Liver (tissue), 8 donors: ENCODE measurements at regions not wholly inside any gene's neighbourhood (a gene's known extent, or its start where the extent isn't known, plus 50 kb on each side); places are given as distances from the start of the nearest gene placed in this dataset.

Source experiments
- DNase-seq: peaks from one replicate; pipeline ENCODE4 v3.0.0-alpha.2; 2017; ENCODE audit warnings: low spot score
- H3K27ac ChIP-seq, 2 donors: one replicate each; pipeline ENCODE4 v1.7.0; 2013; ENCODE audit warnings: inconsistent platforms in 2 of 2, low read length in 2 of 2, control low read depth in 1 of 2, low read depth in 1 of 2, mild to moderate bottlenecking in 1 of 2
- H3K27me3 ChIP-seq, 4 donors: one replicate each; pipeline versions ENCODE4 v1.6.1 to v1.7.0; 2013; ENCODE audit warnings: low read length in 3 of 4, inconsistent platforms in 1 of 4, mild to moderate bottlenecking in 1 of 4, moderate library complexity in 1 of 4; ENCODE audit not compliant: control insufficient read depth in 4 of 4, insufficient read depth in 4 of 4
- H3K36me3 ChIP-seq, 4 donors: one replicate each; pipeline versions ENCODE4 v1.6.1 to v1.7.0; 2013; ENCODE audit warnings: low read length in 3 of 4, mild to moderate bottlenecking in 3 of 4, low read depth in 1 of 4, moderate library complexity in 1 of 4; ENCODE audit not compliant: control insufficient read depth in 4 of 4, insufficient read depth in 3 of 4
- H3K4me1 ChIP-seq, 4 donors: one replicate each; pipeline versions ENCODE4 v1.6.1 to v1.7.0; 2013; ENCODE audit warnings: low read length in 3 of 4, mild to moderate bottlenecking in 3 of 4, moderate library complexity in 1 of 4; ENCODE audit not compliant: control insufficient read depth in 4 of 4, insufficient read depth in 4 of 4
- H3K4me3 ChIP-seq, 3 donors: one replicate each; pipeline versions ENCODE4 v1.6.1 to v1.7.0; 2013; ENCODE audit warnings: low read length in 3 of 3, control low read depth in 1 of 3, low read depth in 1 of 3, mild to moderate bottlenecking in 1 of 3
- H3K9ac ChIP-seq, 2 donors: one replicate each; pipeline ENCODE4 v1.7.0; 2013; ENCODE audit warnings: low read length in 2 of 2, mild to moderate bottlenecking in 2 of 2, moderate library complexity in 2 of 2, control low read depth in 1 of 2, low read depth in 1 of 2
- H3K9me3 ChIP-seq, 4 donors: one replicate each; pipeline versions ENCODE4 v1.6.1 to v1.7.0; 2013; ENCODE audit warnings: low read length in 3 of 4; ENCODE audit not compliant: control insufficient read depth in 4 of 4
- ATF3 ChIP-seq: IDR thresholded peaks from 2 replicates; pipeline ENCODE4 v1.6.1; 2016; ENCODE audit warnings: antibody characterized with exemption
- CTCF ChIP-seq: fragments of 150-350 bp; IDR thresholded peaks from 2 replicates; pipeline ENCODE4 v1.5.1; 2017; ENCODE audit warnings: improper control_type of control experiment, low read depth, low read length; ENCODE audit not compliant: missing input control
- EGR1 ChIP-seq, 2 donors: IDR thresholded peaks; 2 replicates each; pipeline ENCODE4 v1.6.1; 2016 to 2018; ENCODE audit warnings: antibody characterized with exemption in 2 of 2, low read depth in 2 of 2
- FOXA1 ChIP-seq: IDR thresholded peaks from 2 replicates; pipeline ENCODE4 v1.6.1; 2016; ENCODE audit warnings: antibody characterized with exemption
- FOXA2 ChIP-seq: IDR thresholded peaks from 2 replicates; pipeline ENCODE4 v1.6.1; 2016; ENCODE audit warnings: antibody characterized with exemption
- GABPA ChIP-seq, 2 donors: IDR thresholded peaks in 1 of 2; conservative IDR thresholded peaks in 1 of 2; 2 replicates each; pipeline ENCODE4 v1.6.1; 2016; ENCODE audit warnings: antibody characterized with exemption in 2 of 2, mild to moderate bottlenecking in 1 of 2, moderate library complexity in 1 of 2
- HNF4A ChIP-seq, 2 donors: conservative IDR thresholded peaks; 2 replicates each; pipeline ENCODE4 v1.6.1; 2016; ENCODE audit warnings: antibody characterized with exemption in 2 of 2, mild to moderate bottlenecking in 2 of 2
- HNF4G ChIP-seq: IDR thresholded peaks from 2 replicates; pipeline ENCODE4 v1.6.1; 2016; ENCODE audit warnings: antibody characterized with exemption
- JUND ChIP-seq, 2 donors: IDR thresholded peaks; 2 replicates each; pipeline ENCODE4 v1.6.1; 2016; ENCODE audit warnings: antibody characterized with exemption in 2 of 2
- MAX ChIP-seq: IDR thresholded peaks from 2 replicates; pipeline ENCODE4 v1.6.1; 2016; ENCODE audit warnings: antibody characterized with exemption
- NR2F2 ChIP-seq: IDR thresholded peaks from 2 replicates; pipeline ENCODE4 v1.6.1; 2016; ENCODE audit warnings: antibody characterized with exemption
- RAD21 ChIP-seq, 2 donors: IDR thresholded peaks; 2 replicates each; pipeline ENCODE4 v1.6.1; 2016; ENCODE audit warnings: antibody characterized with exemption in 2 of 2, mild to moderate bottlenecking in 2 of 2
- REST ChIP-seq: IDR thresholded peaks from 2 replicates; pipeline ENCODE4 v1.6.1; 2016; ENCODE audit warnings: antibody characterized with exemption, mild to moderate bottlenecking
- RXRA ChIP-seq, 2 donors: IDR thresholded peaks; 2 replicates each; pipeline ENCODE4 v1.6.1; 2017 to 2018; ENCODE audit warnings: antibody characterized with exemption in 2 of 2, mild to moderate bottlenecking in 1 of 2
- SP1 ChIP-seq: IDR thresholded peaks from 2 replicates; pipeline ENCODE4 v1.6.1; 2018; ENCODE audit warnings: antibody characterized with exemption, mild to moderate bottlenecking
- TAF1 ChIP-seq: conservative IDR thresholded peaks from 2 replicates; pipeline ENCODE4 v1.6.1; 2016; ENCODE audit warnings: antibody characterized with exemption, mild to moderate bottlenecking
- WGBS: extraction: QIAGEN DNeasy Blood & Tissue Kit; methylation state at CpG from one replicate; pipeline ENCODE4 v1.1.7; 2013; 5-methylcytosine and 5-hydroxymethylcytosine counted together
- donor health status: healthy.
- donor health status: healthy.
- donor health status: healthy.
- donor health status: healthy.
- donor health status: healthy.

GRCh38 chr11:134932761-134933160, 520.7 kb upstream of the B3GAT1 start:
- Histone ChIP-seq H3K36me3 (no peaks in the 10 kb centered on the region), H3K27ac (no peak overlapping the region), H3K9ac (no peak overlapping the region), H3K4me3 (no peak overlapping the region), H3K9me3 (no peaks in the 10 kb centered on the region), H3K4me1 (no peaks in the 10 kb centered on the region), H3K27me3 (no peaks in the 10 kb centered on the region)
- TF ChIP-seq REST (no peak), FOXA2 (no peak)
- no peak for DNase-seq
- 73% methylated on average over 3 of the region's 3 CpGs for WGBS

GRCh38 chr11:134925432-134925831, 513.4 kb upstream of the B3GAT1 start:
- TF ChIP-seq SP1 (no peak), EGR1 (IDR thresholded peaks at IDR 0.05; ENCODE audit: low read depth in 2 of 2) (no peak), CTCF (no peak), JUND (IDR thresholded peaks at IDR 0.05) (no peak), FOXA1 (no peak), HNF4G (no peak), MAX (no peak), RXRA (IDR thresholded peaks at IDR 0.05) (no peak), HNF4A (conservative IDR thresholded peaks at IDR 0.05) (no peak), NR2F2 (no peak), ATF3 (no peak), TAF1 (no peak), RAD21 (IDR thresholded peaks at IDR 0.05) (no peak), FOXA2 (no peak), REST (no peak), GABPA (IDR thresholded peaks at IDR 0.05 in 1 of 2, conservative IDR thresholded peaks at IDR 0.05 in 1 of 2) (no peak)
- WGBS, result 94% methylated on average over 3 of the region's 3 CpGs
- H3K27me3 ChIP-seq, result no peaks in the 10 kb centered on the region
- H3K36me3 ChIP-seq, result no peaks in the 10 kb centered on the region
- H3K4me1 ChIP-seq, result no peaks in the 10 kb centered on the region
- H3K9ac ChIP-seq, result no peak overlapping the region
- peaks cover 0 to 3% (median 0%) of the 10 kb centered on the region in 4 donors for H3K9me3 ChIP-seq
- no peak for DNase-seq
- no peak overlapping the region for H3K27ac ChIP-seq
- no peak overlapping the region for H3K4me3 ChIP-seq
